Testis (tissue), 2 donors: ENCODE measurements at regions not wholly inside any gene's neighbourhood (a gene's known extent, or its start where the extent isn't known, plus 50 kb on each side); places are given as distances from the start of the nearest gene placed in this dataset.

Experiments
- POLR2A ChIP-seq: fragments of 450-650 bp; IDR thresholded peaks from one replicate; pipeline ENCODE4 v1.6.1; 2017; ENCODE audit warnings: antibody characterized with exemption, mild to moderate bottlenecking, moderate library complexity
- TF ChIP-seq, protein P1 (sequence below), 3 experiments: fragments of 450-650 bp in 2 of 3; fragments of 200-600 bp in 1 of 3; sonication (generic) in 1 of 3; IDR thresholded peaks; one replicate each; pipeline ENCODE4 v1.5.1; 2016 to 2019; ENCODE audit warnings: antibody characterized with exemption in 3 of 3, mild to moderate bottlenecking in 2 of 3, moderate library complexity in 1 of 3

GRCh38 chr5:155783246-155783645 is 543.7 kb upstream of the SGCD start:
- TF ChIP-seq, protein P1, sequence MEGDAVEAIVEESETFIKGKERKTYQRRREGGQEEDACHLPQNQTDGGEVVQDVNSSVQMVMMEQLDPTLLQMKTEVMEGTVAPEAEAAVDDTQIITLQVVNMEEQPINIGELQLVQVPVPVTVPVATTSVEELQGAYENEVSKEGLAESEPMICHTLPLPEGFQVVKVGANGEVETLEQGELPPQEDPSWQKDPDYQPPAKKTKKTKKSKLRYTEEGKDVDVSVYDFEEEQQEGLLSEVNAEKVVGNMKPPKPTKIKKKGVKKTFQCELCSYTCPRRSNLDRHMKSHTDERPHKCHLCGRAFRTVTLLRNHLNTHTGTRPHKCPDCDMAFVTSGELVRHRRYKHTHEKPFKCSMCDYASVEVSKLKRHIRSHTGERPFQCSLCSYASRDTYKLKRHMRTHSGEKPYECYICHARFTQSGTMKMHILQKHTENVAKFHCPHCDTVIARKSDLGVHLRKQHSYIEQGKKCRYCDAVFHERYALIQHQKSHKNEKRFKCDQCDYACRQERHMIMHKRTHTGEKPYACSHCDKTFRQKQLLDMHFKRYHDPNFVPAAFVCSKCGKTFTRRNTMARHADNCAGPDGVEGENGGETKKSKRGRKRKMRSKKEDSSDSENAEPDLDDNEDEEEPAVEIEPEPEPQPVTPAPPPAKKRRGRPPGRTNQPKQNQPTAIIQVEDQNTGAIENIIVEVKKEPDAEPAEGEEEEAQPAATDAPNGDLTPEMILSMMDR (IDR thresholded peaks at IDR 0.05): no peak
- TF ChIP-seq POLR2A: no peak
